Activated B cell treated with CpG ODN at 0.5 μM for 24 hours (primary cell): ENCODE measurements at regions not wholly inside any gene's neighbourhood (a gene's known extent, or its start where the extent isn't known, plus 50 kb on each side); places are given as distances from the start of the nearest gene placed in this dataset.

Experiments
- ATAC-seq: fragments of 200-7000 bp; cut with Tn5 transposase; one replicate; pipeline ENCODE4 v1.10.0; 2021; ENCODE audit warnings: low read depth, mild to moderate bottlenecking, moderate library complexity
- CTCF ChIA-PET: fragments of 350-600 bp; sonication (Branson Sonifier 250); formaldehyde crosslinking; loops from one replicate; lab custom pipeline; 2021; ENCODE audit warnings: antibody characterized with exemption; lab: Charles Lee
- POLR2A ChIA-PET: fragments of 350-600 bp; sonication (Branson Sonifier 250); formaldehyde crosslinking; loops from one replicate; lab custom pipeline; 2021; ENCODE audit warnings: antibody characterized with exemption; lab: Charles Lee
- DNase-seq: peaks from one replicate; pipeline ENCODE4 v3.0.0; 2022
- H3K27ac Mint-ChIP-seq: one replicate; pipeline ENCODE4 v1.8.0; 2020; ENCODE audit warnings: mixed read lengths
- H3K27me3 Mint-ChIP-seq: one replicate; pipeline ENCODE4 v1.8.0; 2021; ENCODE audit warnings: mixed read lengths
- H3K36me3 Mint-ChIP-seq: one replicate; pipeline ENCODE4 v1.8.0; 2021; ENCODE audit warnings: low read depth, mixed read lengths
- H3K4me1 Mint-ChIP-seq: one replicate; pipeline ENCODE4 v1.8.0; 2021; ENCODE audit warnings: mixed read lengths
- H3K4me3 Mint-ChIP-seq: one replicate; pipeline ENCODE4 v1.8.0; 2020; ENCODE audit warnings: mild to moderate bottlenecking, mixed read lengths
- H3K9me3 Mint-ChIP-seq: one replicate; pipeline ENCODE4 v1.8.0; 2020; ENCODE audit warnings: mixed read lengths
- CTCF ChIP-seq: fragments of 200-600 bp; IDR thresholded peaks from one replicate; pipeline ENCODE4 v1.8.0; 2022; ENCODE audit warnings: antibody characterized with exemption, mild to moderate bottlenecking
- intact Hi-C: fragments of 100-400 bp; cut with micrococcal nuclease; formaldehyde crosslinking; loops from one replicate; pipeline ENCODE4 v1.15.1; 2024

GRCh38 chr6:1238040-1238439 is 73.9 kb upstream of the FOXQ1 start:
- intact Hi-C loops, result no loop called here
- Mint-ChIP-seq H3K27me3 (peaks cover 11% of the 10 kb centered on the region), H3K27ac (no peak overlapping the region), H3K4me1 (no peaks in the 10 kb centered on the region), H3K4me3 (no peak overlapping the region), H3K36me3 (no peaks in the 10 kb centered on the region), H3K9me3 (no peaks in the 10 kb centered on the region)
- ChIA-PET POLR2A (no interaction called here), CTCF (no interaction called here)
- TF ChIP-seq CTCF, result no peak
- DNase-seq (no peak), ATAC-seq (no peak)

DNA sequence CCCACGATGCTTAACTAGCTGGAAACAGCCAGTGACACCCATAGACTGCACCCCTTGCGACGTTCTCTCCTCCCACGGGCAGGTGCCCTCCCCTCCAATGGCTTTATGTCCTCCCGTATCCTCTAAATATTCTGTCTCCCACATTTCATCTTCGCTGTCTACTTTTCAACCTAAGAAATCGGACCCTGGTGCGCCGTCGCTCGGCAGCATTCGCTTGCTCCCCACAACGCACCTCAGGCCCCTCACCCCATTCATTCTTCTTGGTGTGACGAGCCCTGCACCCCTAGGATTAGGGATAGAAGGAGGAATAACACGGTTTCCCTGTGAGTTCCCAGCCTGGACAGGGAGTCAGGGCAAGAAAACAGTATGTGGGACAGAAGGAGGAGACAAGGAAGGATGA is 74.3 kb upstream of the FOXQ1 start:
- DNase-seq, result no peak
- no peaks in the 10 kb centered on the region for H3K4me1 Mint-ChIP-seq
- H3K36me3 Mint-ChIP-seq, result no peaks in the 10 kb centered on the region
- H3K9me3 Mint-ChIP-seq, result no peaks in the 10 kb centered on the region
- no peak overlapping the region for H3K27ac Mint-ChIP-seq
- H3K27me3 Mint-ChIP-seq, result peaks cover 10% of the 10 kb centered on the region
- no peak overlapping the region for H3K4me3 Mint-ChIP-seq
- no peak for TF ChIP-seq CTCF
- CTCF ChIA-PET, result no interaction called here
- POLR2A ChIA-PET, result no interaction called here
- ATAC-seq, result no peak
- intact Hi-C loops, result no loop called here

DNA sequence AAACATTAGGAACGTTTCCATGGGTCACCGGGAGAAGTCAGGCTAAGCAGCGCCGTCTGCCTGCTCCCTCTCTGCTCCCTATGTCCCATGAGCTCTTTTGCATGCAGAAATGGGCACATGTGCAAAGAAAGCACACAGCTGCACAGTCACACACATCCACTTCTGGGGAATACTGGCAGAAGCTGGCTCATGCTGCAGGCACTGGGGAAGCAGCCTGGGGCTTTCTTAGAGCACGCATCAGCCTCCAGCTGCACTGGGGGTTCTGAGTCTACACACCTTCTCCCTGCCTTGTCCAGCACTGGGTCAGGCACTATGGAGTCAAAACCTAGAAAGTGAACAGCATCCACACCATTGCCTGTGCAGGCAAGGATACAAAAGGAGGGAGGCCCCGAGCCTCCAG is 76.1 kb upstream of the FOXQ1 start:
- H3K27ac Mint-ChIP-seq, result no peak overlapping the region
- ChIA-PET CTCF (no interaction called here), POLR2A (no interaction called here)
- intact Hi-C loops, result no loop called here
- H3K4me1 Mint-ChIP-seq, result no peaks in the 10 kb centered on the region
- H3K4me3 Mint-ChIP-seq, result no peak overlapping the region
- H3K36me3 Mint-ChIP-seq, result no peaks in the 10 kb centered on the region
- TF ChIP-seq CTCF, result no peak
- H3K9me3 Mint-ChIP-seq, result no peaks in the 10 kb centered on the region
- no peak for DNase-seq
- peaks cover 8% of the 10 kb centered on the region for H3K27me3 Mint-ChIP-seq
- no peak for ATAC-seq

DNA sequence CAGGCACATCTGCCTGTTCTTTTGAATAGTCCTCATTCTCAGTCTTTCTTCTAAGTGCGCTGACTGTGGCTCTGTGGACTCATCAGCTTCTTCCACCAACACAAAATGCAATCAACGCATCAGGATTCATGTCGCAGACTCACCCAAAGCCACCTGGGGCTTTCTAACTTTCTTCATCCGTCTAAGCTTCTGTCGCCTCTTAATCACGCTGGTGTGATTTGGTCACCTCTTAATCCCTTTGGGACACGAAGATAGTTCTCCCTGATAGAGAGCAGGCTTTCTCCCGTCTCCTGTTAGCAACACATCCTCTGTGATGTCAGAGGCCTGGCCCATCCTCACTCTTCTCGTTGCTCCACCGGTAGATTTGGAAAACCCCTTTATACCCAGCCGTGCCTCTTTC is 78.0 kb upstream of the FOXQ1 start:
- no peak for DNase-seq
- no peaks in the 10 kb centered on the region for H3K9me3 Mint-ChIP-seq
- no peaks in the 10 kb centered on the region for H3K4me1 Mint-ChIP-seq
- ChIA-PET POLR2A (no interaction called here), CTCF (no interaction called here)
- H3K27me3 Mint-ChIP-seq, result peaks cover 5% of the 10 kb centered on the region
- H3K27ac Mint-ChIP-seq, result no peak overlapping the region
- TF ChIP-seq CTCF, result no peak
- H3K4me3 Mint-ChIP-seq, result no peak overlapping the region
- no peak for ATAC-seq
- H3K36me3 Mint-ChIP-seq, result no peaks in the 10 kb centered on the region
- intact Hi-C loops, result no loop called here

GRCh38 chr6:1232578-1232977 is 79.3 kb upstream of the FOXQ1 start:
- POLR2A ChIA-PET, result no interaction called here
- no peak overlapping the region for H3K4me3 Mint-ChIP-seq

More at GRCh38 chr6:1232578-1232977, 79.3 kb upstream of the FOXQ1 start:
- intact Hi-C loops, result no loop called here
- ATAC-seq (no peak), DNase-seq (no peak)
- CTCF ChIA-PET, result no interaction called here
- no peaks in the 10 kb centered on the region for H3K36me3 Mint-ChIP-seq
- H3K4me1 Mint-ChIP-seq, result no peaks in the 10 kb centered on the region
- TF ChIP-seq CTCF, result no peak
- H3K27me3 Mint-ChIP-seq, result no peaks in the 10 kb centered on the region
- H3K9me3 Mint-ChIP-seq, result no peaks in the 10 kb centered on the region
- H3K27ac Mint-ChIP-seq, result no peak overlapping the region
